HG02852 (cell line): ENCODE measurements at regions not wholly inside any gene's neighbourhood (a gene's known extent, or its start where the extent isn't known, plus 50 kb on each side); places are given as distances from the start of the nearest gene placed in this dataset.

Experiments used
- ATAC-seq: cut with Tn5 transposase; IDR thresholded peaks from one replicate; pipeline ENCODE4 v1.9.1; 2021; ENCODE audit warnings: mild to moderate bottlenecking, moderate library complexity; ENCODE audit not compliant: unreplicated experiment

GRCh38 chr5:2141254-2142000 lies 258.7 kb upstream of the IRX4 start:
- ATAC-seq, result no peak

- ATAC-seq, result no peak
Measured at GRCh38 chr5:2140501-2141175, 257.9 kb upstream of the IRX4 start.

GRCh38 chr5:2139478-2139877 lies 256.8 kb upstream of the IRX4 start:
- ATAC-seq, result no peak

- no peak for ATAC-seq
Measured at GRCh38 chr5:2138896-2139295, 256.2 kb upstream of the IRX4 start.

- no peak for ATAC-seq
Measured at GRCh38 chr5:2137444-2138050, 254.8 kb upstream of the IRX4 start.

GRCh38 chr5:2136728-2137333 lies 254.1 kb upstream of the IRX4 start:
- no peak for ATAC-seq

GRCh38 chr5:2135833-2136232 lies 253.1 kb upstream of the IRX4 start:
- ATAC-seq, result no peak

GRCh38 chr5:2135354-2135753 lies 252.6 kb upstream of the IRX4 start:
- ATAC-seq, result no peak

GRCh38 chr5:2134543-2135292 lies 252.0 kb upstream of the IRX4 start:
- no peak for ATAC-seq

GRCh38 chr5:2133936-2134335 lies 251.2 kb upstream of the IRX4 start:
- no peak for ATAC-seq

- no peak for ATAC-seq
Measured at GRCh38 chr5:2133080-2133479, 250.4 kb upstream of the IRX4 start.

GRCh38 chr5:2132497-2132847 lies 249.7 kb upstream of the IRX4 start:
- no peak for ATAC-seq

GRCh38 chr5:2131826-2132496 lies 249.2 kb upstream of the IRX4 start:
- no peak for ATAC-seq

- no peak for ATAC-seq
Measured at GRCh38 chr5:2131196-2131595, 248.5 kb upstream of the IRX4 start.

- ATAC-seq, result no peak
Measured at GRCh38 chr5:2130361-2130760, 247.6 kb upstream of the IRX4 start.

- no peak for ATAC-seq
Measured at GRCh38 chr5:2129568-2130272, 247.0 kb upstream of the IRX4 start.

GRCh38 chr5:2128686-2129355 lies 246.1 kb upstream of the IRX4 start:
- ATAC-seq, result no peak

GRCh38 chr5:2126512-2126911 lies 243.8 kb upstream of the IRX4 start:
- no peak for ATAC-seq

- no peak for ATAC-seq
Measured at GRCh38 chr5:2125901-2126265, 243.2 kb upstream of the IRX4 start.
